Right lobe of liver (tissue), 4 donors: ENCODE measurements at regions not wholly inside any gene's neighbourhood (a gene's known extent, or its start where the extent isn't known, plus 50 kb on each side); places are given as distances from the start of the nearest gene placed in this dataset.

ENCODE experiments used
- CTCF ChIP-seq, 4 donors: fragments of 200-600 bp in 3 of 4; fragments of 450-650 bp in 1 of 4; IDR thresholded peaks; one replicate each; pipeline versions ENCODE4 v1.5.1 to v1.8.0; 2016 to 2022; ENCODE audit warnings: antibody characterized with exemption in 4 of 4, mild to moderate bottlenecking in 2 of 4
- POLR2A ChIP-seq: fragments of 450-650 bp; IDR thresholded peaks from one replicate; pipeline ENCODE4 v1.6.1; 2017; ENCODE audit warnings: antibody characterized with exemption, mild to moderate bottlenecking
- donor health status: DM: no; HTN: no; CAD: no.
- donor health status: DM: no; HTN: no; CAD: no.
- donor health status: DM: no; HTN: yes; CAD: no.

DNA sequence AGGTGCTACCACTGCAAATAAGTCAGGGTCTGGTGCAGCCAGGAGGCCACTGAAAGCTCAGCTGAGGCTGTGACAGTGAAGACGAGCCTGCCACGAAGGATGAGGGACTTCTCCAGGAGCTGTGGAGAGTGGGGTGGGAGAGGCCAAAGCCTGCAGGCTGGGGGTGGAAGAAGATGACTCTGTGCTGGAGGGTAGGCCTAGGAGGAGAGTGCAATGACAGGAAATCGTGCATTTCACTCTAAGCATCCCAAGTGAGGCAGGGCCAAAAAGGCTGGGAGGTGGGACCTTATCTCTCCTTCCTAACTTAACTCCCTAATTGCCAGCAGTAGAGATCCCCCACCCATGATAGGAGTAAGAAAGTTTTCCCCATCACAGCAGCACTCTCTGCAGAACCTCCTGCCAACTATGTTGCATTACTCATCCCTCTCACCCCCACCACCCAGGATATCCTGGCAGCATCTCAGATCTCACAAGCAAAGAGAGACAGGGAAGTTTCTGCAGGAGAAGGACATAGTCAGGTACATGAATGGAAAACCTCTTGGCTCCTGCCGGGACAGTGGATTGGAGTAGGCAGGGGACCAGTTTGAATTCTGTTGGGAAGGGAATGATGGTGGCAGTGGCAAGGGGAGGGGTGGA is 466.2 kb downstream of the CDH26 start:
- TF ChIP-seq CTCF (IDR thresholded peaks at IDR 0.05) (no peak), POLR2A (no peak)
